BLaER1 treated with 17β-estradiol and CSF1 and Interleukin-3, amounts not matched to agents 10 nM and 100 nM (cell line): ENCODE measurements at regions not wholly inside any gene's neighbourhood (a gene's known extent, or its start where the extent isn't known, plus 50 kb on each side); places are given as distances from the start of the nearest gene placed in this dataset.
"Not testable (repeated sequence)": the region's sequence is repeated elsewhere in the genome, so short reads cannot be mapped to it uniquely, and the experiment has no call there.

Experiments used
- H3K27ac ChIP-seq, 11 experiments: shearing (Covaris generic); formaldehyde crosslinking; 2 replicates each; pipeline ENCODE4 v1.8.1; 2022
- H3K27me3 ChIP-seq, 11 experiments: shearing (Covaris generic); formaldehyde crosslinking; 2 replicates each; pipeline ENCODE4 v1.8.1; 2022
- H3K36me3 ChIP-seq, 11 experiments: shearing (Covaris generic); formaldehyde crosslinking; 2 replicates each; pipeline ENCODE4 v1.8.1; 2022
- H3K4me1 ChIP-seq, 10 experiments: shearing (Covaris generic); formaldehyde crosslinking; 2 replicates each; pipeline ENCODE4 v1.8.1; 2022
- H3K4me2 ChIP-seq, 11 experiments: shearing (Covaris generic); formaldehyde crosslinking; 2 replicates each; pipeline ENCODE4 v1.8.1; 2022
- H3K4me3 ChIP-seq, 10 experiments: shearing (Covaris generic); formaldehyde crosslinking; 2 replicates each; pipeline ENCODE4 v1.8.1; 2022
- H3K9ac ChIP-seq, 11 experiments: shearing (Covaris generic); formaldehyde crosslinking; 2 replicates each; pipeline ENCODE4 v1.8.1; 2022
- H3K9me3 ChIP-seq, 11 experiments: shearing (Covaris generic); formaldehyde crosslinking; replicated peaks in 1 of 11; 2 replicates each; pipeline ENCODE4 v1.8.1; 2022
- H4K20me1 ChIP-seq, 11 experiments: shearing (Covaris generic); formaldehyde crosslinking; 2 replicates each; pipeline ENCODE4 v1.8.1; 2022

DNA sequence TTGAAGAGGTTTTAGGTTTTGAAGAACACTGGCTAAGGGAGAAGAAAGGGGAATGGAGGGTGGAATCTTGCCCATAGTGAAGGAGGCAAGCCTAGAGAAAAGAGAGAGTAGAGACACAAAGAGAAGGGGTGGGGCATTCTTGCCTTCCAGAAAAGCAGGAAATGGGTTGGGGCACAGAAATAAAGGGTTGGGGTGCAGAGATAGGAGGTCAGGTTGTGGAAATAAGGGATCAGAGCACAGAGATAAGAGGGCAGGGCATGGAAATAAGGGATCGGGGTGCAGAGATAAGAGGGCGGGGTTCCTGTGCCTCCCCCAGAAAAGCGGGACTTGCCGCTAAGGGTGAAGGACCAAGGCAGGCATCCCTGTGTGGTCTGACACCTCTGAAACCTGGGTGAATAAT is 69.9 kb downstream of the ALG1L2 start:
- H3K27me3 ChIP-seq, H4K20me1 ChIP-seq, H3K36me3 ChIP-seq, H3K4me1 ChIP-seq, H3K4me2 ChIP-seq, H3K27ac ChIP-seq, H3K9ac ChIP-seq, H3K4me3 ChIP-seq: not testable (repeated sequence)
- H3K9me3 ChIP-seq: peaks cover 0 to 12% (median 4%) of the 10 kb centered on the region in 11 experiments; a peak in 10 of 22 replicates

DNA sequence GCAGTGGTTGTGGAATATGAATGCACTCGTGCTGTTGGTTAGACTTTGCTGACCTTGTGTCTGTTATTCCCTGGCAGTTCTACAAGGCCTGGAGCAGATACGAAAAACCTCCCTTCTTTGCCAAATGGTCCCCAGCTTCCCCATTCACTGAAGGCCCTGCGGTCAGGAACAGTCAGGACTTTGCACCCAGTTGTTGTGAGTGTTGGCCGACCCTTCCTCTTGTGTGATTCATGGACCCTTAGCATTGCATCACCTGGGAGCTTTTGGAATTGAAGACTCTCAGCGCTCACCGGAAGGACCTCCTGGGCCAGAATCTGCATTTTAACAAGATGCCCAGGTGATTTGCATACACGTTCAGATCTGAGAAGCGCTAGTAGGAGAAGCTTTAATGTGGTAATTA is 71.6 kb downstream of the ALG1L2 start:
- not testable (repeated sequence) for H3K27me3 ChIP-seq, H3K36me3 ChIP-seq, H3K4me3 ChIP-seq, H3K4me1 ChIP-seq, H3K9ac ChIP-seq, H3K4me2 ChIP-seq, H3K27ac ChIP-seq, H4K20me1 ChIP-seq
- H3K9me3 ChIP-seq: peaks cover 0 to 12% (median 4%) of the 10 kb centered on the region in 11 experiments; a peak in 10 of 22 replicates

DNA sequence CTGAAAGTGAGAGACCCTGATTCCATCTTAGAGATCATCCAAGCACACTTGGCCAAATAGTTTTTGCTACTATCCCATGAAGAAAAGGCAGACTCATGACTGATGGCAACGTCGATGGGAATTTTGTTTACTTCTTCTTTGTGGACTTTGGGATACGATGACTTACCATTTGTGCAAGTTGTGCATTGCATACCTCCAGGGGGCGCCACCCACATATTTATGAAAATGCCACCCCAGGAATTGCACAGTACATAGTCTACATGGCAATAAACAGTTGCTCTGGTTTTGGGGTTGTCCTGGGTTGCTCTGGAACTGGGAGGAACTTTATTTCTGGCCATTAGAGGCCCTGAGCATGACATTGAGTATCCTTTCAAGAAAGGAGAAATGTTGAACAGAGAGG is 73.8 kb downstream of the ALG1L2 start:
- not testable (repeated sequence) for H3K27me3 ChIP-seq, H3K9ac ChIP-seq, H3K4me3 ChIP-seq, H3K4me2 ChIP-seq, H3K4me1 ChIP-seq, H3K36me3 ChIP-seq, H4K20me1 ChIP-seq, H3K27ac ChIP-seq
- peaks cover 0 to 12% (median 4%) of the 10 kb centered on the region in 11 experiments; a peak in 9 of 22 replicates for H3K9me3 ChIP-seq

DNA sequence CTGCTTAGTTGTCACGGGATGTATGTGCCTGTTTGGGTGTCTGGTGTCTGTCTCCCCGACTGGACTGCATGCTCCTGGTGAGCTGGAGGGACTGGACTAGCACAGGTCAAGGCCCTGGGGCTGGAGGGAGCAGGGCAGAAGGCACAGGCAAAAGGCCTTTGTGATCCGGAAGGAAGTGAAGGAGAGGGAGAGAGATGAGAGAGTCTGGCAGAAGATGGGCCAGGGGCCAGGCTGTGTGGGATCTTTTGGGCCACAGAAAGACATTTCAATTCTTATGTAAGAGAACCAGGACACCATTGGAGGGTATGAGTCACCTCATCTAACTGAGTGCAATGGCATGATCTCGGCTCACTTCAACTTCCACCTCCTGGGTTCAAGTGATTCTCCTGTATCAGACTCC is 85.2 kb downstream of the ALG1L2 start:
- H3K27me3 ChIP-seq, H3K4me3 ChIP-seq, H3K4me1 ChIP-seq, H3K9me3 ChIP-seq, H3K4me2 ChIP-seq, H3K9ac ChIP-seq, H3K36me3 ChIP-seq, H4K20me1 ChIP-seq, H3K27ac ChIP-seq: not testable (repeated sequence)

DNA sequence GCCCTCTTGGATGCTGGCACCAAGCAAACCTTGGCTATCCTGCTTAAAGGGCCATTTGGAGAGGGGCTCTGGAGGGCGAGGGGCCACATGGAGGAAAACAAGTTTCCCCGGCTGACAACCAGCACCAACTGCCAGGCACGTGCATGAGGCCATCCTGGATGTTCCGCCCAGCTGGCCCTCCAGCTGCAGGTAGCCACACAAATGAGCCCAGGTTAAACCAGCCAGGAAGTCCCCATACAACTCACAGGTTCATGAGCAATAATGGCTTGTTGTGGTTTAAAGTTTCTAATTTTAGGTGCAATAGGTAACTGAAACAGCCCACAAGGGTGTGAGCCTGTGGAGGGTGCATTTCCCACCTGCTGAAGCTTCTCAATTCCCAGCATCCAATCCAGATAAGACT is 93.6 kb downstream of the ALG1L2 start:
- not testable (repeated sequence) for H4K20me1 ChIP-seq, H3K4me3 ChIP-seq, H3K4me2 ChIP-seq, H3K27me3 ChIP-seq, H3K36me3 ChIP-seq, H3K9ac ChIP-seq, H3K9me3 ChIP-seq, H3K27ac ChIP-seq
- peaks cover 5 to 12% (median 8%) of the 10 kb centered on the region in 10 experiments; a peak in 19 of 20 replicates for H3K4me1 ChIP-seq

DNA sequence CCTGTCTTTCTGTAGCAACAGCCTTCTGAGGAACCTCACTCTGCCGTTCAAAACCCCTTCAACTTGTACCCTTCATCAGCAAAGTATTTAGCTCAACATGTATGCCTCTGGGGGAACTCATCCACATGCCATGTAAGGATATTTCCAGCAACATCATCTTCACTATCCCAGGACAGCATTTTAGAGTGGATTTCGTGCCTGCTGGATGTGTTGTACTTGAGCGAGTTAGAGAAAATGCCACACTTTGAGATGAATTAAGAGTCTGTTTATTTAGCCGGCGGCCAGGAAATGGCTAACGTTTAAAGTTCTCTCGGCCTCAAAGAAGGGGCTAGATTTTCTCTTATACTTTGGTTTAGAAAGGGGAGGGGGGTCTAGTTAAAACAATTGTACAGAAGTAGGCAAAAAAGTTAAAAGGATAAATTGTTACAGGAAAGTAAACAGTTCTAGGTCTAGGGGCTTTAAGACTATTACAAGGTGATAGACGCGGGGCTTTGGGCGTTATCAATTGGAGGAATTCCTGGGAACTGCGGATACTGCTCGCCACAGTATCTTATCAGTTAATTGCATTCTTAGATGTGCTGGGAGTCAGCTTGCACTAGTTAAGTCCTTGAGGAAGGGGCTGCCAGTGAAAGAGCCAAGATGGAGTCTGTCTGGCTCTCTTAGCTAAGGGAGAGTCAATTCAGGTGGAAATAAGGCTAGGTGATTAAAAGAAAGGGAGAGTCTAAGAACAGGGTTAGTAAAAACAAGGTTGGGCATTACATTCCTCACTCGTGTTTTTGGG is 95.0 kb downstream of the ALG1L2 start:
- not testable (repeated sequence) for H3K27ac ChIP-seq, H3K9me3 ChIP-seq, H3K27me3 ChIP-seq, H3K36me3 ChIP-seq, H3K4me3 ChIP-seq, H4K20me1 ChIP-seq, H3K4me2 ChIP-seq, H3K9ac ChIP-seq
- H3K4me1 ChIP-seq: peaks cover 7 to 17% (median 12%) of the 10 kb centered on the region in 10 experiments; a peak in 19 of 20 replicates

DNA sequence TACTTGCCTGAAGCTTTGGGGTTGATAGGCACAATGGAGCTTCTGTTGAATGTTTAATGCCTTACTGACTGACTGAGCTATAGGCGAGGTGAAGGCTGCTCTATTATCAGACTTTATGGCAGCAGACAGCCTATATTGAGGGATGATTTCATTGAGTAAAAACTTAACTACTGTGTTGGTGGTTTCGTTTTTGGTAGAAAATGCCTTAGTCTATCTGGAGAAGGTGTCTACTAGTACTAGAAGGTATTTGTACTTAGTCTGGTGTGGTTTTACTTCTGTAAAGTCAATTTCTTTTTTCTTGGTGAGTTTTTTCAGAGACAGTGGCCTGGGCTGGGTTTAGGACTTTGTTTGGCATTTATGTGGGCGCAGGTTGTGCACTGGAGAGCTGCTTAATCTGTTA is 97.2 kb downstream of the ALG1L2 start:
- H3K27me3 ChIP-seq, H3K9ac ChIP-seq, H3K36me3 ChIP-seq, H3K4me3 ChIP-seq, H3K9me3 ChIP-seq, H4K20me1 ChIP-seq: not testable (repeated sequence)
- H3K4me2 ChIP-seq: peak overlapping the region in 4 of 11 experiments; percentile 29 to 77 (median 69); a peak in 4 of 22 replicates
- peaks cover 7 to 17% (median 12%) of the 10 kb centered on the region in 10 experiments; a peak in 19 of 20 replicates for H3K4me1 ChIP-seq
- H3K27ac ChIP-seq: peak overlapping the region in 1 of 11 experiments; percentile 81; a peak in 3 of 22 replicates

DNA sequence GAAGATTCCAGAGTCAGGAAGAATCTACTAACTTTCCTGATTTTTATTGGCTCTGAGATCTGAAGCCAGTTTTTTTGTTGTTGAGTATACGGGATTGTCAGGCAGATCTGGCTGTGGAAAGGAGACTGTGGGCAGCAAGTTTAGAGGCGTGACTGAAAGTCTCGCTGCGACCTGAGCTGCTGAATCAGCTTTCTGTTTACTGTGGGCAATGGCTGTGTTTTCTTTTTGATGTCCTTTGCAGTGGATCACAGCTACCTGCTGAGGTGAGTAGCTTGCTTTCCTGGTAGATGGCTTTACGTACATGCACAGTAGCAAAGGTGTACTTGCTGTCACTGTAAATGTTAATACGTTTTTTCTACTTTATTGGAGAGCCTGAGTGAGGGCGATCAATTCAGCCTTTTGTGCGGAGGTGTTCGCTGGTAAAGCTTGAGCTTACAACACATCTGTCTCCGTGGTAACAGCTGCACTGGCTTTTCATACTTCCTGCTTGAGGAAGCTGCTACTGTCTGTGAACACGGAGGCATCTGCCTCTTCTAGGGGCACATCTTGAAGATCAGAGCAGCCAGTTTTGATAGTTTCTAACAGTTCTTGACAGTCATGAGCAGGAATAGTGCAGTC is 97.8 kb downstream of the ALG1L2 start:
- H3K9ac ChIP-seq: peak overlapping the region in 10 of 11 experiments; percentile 7 to 73 (median 35); a peak in 9 of 22 replicates
- not testable (repeated sequence) for H4K20me1 ChIP-seq, H3K36me3 ChIP-seq, H3K27me3 ChIP-seq, H3K9me3 ChIP-seq
- peaks cover 7 to 17% (median 12%) of the 10 kb centered on the region in 10 experiments; a peak in 19 of 20 replicates for H3K4me1 ChIP-seq
- H3K4me2 ChIP-seq: peak overlapping the region; percentile 67 to 80 (median 72)
- H3K4me3 ChIP-seq: peak overlapping the region in 7 of 10 experiments; percentile 21 to 58 (median 35); a peak in 10 of 20 replicates
- peak overlapping the region in 9 of 11 experiments; percentile 34 to 81 (median 45); a peak in 14 of 22 replicates for H3K27ac ChIP-seq

DNA sequence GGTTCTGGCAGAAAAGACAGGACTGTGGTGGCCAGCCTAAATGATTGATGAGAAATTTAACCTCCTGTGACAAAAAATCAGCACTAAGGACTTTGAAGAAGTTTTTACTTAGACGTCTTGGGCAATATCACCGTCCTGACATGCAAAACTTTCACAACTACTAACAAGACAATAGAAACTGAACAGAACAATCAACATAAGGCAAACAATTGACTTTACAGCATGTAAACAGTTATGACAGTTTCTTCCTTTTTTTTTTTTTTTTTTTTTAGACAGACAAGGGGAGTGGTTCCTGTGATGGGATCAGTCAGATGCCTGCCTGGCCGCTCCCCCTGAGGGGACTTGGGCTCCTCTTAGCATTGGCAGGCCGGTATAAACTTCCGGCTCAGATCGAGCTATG is 100.8 kb downstream of the ALG1L2 start:
- not testable (repeated sequence) for H3K36me3 ChIP-seq, H3K27ac ChIP-seq, H4K20me1 ChIP-seq, H3K9ac ChIP-seq, H3K4me2 ChIP-seq, H3K27me3 ChIP-seq, H3K4me3 ChIP-seq, H3K9me3 ChIP-seq
- H3K4me1 ChIP-seq: peaks cover 7 to 17% (median 12%) of the 10 kb centered on the region in 10 experiments; a peak in 19 of 20 replicates

DNA sequence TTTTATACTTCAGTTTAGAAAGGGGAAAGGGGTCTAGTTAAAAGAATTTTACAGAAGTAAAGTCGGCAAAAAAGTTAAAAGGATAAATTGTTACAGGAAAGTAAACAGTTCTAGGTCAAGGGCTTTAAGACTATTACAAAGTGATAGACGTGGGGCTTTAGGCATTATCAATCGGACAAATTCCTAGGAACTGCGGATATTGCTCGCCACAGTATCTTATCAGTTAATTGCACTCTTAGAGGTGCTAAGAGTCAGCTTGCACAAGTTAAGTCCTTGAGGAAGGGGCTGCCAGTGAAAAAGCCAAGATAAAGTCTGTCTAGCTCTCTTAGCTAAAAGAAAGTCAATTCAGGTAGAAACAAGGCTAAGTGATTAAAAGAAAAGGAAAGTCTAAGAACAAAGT is 102.1 kb downstream of the ALG1L2 start:
- H3K9ac ChIP-seq, H3K36me3 ChIP-seq: not testable (repeated sequence)

DNA sequence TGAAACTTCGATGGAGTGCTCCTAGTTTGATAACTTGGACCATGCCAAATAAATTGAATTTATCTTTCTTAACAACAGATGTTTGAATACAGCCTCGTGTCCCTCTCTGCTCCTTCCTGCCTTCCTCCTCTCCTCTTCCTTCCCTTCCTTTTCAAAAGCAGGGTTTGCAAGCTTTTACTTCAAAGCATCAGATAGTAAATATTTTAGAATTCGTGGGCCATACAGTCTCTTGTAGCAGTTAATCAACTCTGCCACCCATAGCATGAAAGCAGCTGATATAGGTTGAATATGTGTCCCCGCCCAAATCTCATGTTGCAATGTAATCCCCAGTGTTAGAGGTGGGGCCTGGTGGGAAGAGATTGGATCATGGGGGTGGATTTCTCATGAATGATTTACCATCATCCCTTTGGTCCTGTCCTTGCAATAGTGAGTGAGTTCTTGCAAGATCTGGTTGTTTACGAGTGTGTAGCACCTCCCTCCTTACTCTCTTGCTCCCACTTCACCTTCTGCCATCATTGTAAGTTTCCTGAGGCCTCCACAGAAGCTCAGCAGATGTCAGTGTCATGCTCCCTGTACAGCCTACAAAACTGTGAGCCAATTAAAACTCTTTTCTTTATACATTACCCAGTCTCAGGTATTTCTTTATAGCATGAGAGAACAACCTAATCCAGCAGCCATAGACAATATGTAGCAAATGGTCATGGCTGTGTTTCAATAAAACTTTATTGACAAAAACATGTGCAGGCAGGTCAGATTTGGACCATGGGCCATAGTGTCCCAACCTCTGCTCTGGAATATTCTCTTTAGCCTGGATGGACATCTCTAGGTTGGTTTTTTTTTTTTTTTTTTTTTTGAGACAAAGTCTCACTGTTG is 102.8 kb downstream of the ALG1L2 start:
- not testable (repeated sequence) for H3K27ac ChIP-seq, H3K9me3 ChIP-seq, H3K4me2 ChIP-seq, H3K9ac ChIP-seq, H3K36me3 ChIP-seq, H3K4me3 ChIP-seq, H4K20me1 ChIP-seq, H3K27me3 ChIP-seq
- H3K4me1 ChIP-seq: peaks cover 7 to 13% (median 10%) of the 10 kb centered on the region in 10 experiments; a peak in 19 of 20 replicates

More for the DNA sequence above, 102.1 kb downstream of the ALG1L2 start:
- not testable (repeated sequence) for H3K27me3 ChIP-seq, H3K9me3 ChIP-seq, H3K4me3 ChIP-seq, H4K20me1 ChIP-seq, H3K27ac ChIP-seq, H3K4me2 ChIP-seq
- peaks cover 7 to 17% (median 12%) of the 10 kb centered on the region in 10 experiments; a peak in 19 of 20 replicates for H3K4me1 ChIP-seq

DNA sequence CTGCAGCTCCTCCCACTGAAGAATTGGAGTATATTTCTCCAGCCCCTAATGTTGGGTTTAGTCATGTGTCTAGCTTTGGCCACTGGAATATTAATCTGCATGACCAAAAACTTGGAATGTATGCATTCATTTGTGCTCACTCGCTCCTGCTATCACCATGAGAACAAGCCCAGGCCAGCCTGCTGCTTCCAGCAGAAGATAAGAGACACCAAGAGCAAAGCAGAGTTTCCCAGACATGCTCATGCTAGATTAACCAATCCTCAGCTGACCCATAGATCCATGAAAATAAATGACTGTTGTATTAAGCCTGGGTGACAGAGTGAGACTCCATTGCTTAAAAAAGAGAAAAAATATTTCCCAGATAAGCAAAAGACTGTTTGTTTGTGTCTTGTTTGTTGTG is 119.6 kb downstream of the ALG1L2 start:
- not testable (repeated sequence) for H3K27me3 ChIP-seq, H3K4me1 ChIP-seq, H3K36me3 ChIP-seq, H4K20me1 ChIP-seq, H3K9ac ChIP-seq, H3K27ac ChIP-seq, H3K4me3 ChIP-seq, H3K4me2 ChIP-seq
- H3K9me3 ChIP-seq: peaks cover 14 to 23% (median 19%) of the 10 kb centered on the region in 11 experiments; a peak in 20 of 22 replicates

DNA sequence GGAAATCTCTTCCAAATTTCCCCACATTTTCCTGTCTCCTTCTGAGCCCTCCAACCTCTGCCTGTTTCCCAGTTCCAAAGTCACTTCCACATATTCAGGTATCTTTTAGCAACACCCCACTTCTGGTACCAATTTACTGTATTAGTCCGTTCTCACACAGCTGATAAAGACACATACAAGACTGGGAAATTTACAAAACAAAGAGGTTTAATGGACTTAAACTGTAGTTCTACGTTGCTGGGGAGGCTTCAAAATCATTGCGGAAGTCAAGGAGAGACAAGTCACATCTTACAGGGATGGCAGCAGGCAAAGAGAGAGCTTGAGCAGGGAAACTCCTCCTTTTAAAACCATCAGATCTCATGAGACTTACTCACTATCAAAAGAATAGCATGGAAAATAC is 122.0 kb downstream of the ALG1L2 start:
- H3K9ac ChIP-seq, H3K4me2 ChIP-seq, H3K36me3 ChIP-seq, H3K27me3 ChIP-seq, H4K20me1 ChIP-seq, H3K4me1 ChIP-seq, H3K27ac ChIP-seq, H3K4me3 ChIP-seq: not testable (repeated sequence)
- peaks cover 14 to 23% (median 19%) of the 10 kb centered on the region in 11 experiments; a peak in 20 of 22 replicates for H3K9me3 ChIP-seq
